IPS-18c (cell line): ENCODE measurements at regions not wholly inside any gene's neighbourhood (a gene's known extent, or its start where the extent isn't known, plus 50 kb on each side); places are given as distances from the start of the nearest gene placed in this dataset.
"Not testable (repeated sequence)": the region's sequence is repeated elsewhere in the genome, so short reads cannot be mapped to it uniquely, and the experiment has no call there.

ENCODE experiments used
- H3K4me3 ChIP-seq: 2 replicates; pipeline ENCODE4 v1.7.0; 2013; ENCODE audit warnings: low read depth, mild to moderate bottlenecking, low read length, moderate library complexity; ENCODE audit not compliant: insufficient read depth
- H3K9me3 ChIP-seq: one replicate; pipeline ENCODE4 v1.6.1; 2013; ENCODE audit warnings: mild to moderate bottlenecking, low read length, moderate library complexity; ENCODE audit not compliant: control insufficient read depth, insufficient read depth

DNA sequence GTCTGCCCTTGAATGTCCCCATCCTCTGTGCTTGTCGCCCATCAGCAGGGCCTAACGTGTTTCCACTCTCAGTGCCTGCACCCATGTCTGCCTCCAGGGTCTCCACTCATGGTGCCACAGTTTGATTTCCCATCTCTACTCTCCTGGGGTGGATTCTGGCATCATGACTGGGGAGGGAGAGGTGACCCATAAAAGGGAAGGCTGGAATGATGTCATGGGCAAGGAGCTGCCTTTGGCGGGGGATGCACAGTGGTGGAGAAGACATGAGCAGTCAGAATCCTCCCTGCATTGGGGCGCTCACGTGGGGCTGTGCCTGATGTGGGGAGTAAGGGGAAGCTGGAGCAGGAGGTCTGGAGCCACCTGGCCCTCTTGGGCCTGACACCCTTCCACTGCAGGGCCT, 100.9 kb downstream of the USP22 start:
- Histone ChIP-seq H3K9me3 (no peaks in the 10 kb centered on the region), H3K4me3 (no peak overlapping the region)

DNA sequence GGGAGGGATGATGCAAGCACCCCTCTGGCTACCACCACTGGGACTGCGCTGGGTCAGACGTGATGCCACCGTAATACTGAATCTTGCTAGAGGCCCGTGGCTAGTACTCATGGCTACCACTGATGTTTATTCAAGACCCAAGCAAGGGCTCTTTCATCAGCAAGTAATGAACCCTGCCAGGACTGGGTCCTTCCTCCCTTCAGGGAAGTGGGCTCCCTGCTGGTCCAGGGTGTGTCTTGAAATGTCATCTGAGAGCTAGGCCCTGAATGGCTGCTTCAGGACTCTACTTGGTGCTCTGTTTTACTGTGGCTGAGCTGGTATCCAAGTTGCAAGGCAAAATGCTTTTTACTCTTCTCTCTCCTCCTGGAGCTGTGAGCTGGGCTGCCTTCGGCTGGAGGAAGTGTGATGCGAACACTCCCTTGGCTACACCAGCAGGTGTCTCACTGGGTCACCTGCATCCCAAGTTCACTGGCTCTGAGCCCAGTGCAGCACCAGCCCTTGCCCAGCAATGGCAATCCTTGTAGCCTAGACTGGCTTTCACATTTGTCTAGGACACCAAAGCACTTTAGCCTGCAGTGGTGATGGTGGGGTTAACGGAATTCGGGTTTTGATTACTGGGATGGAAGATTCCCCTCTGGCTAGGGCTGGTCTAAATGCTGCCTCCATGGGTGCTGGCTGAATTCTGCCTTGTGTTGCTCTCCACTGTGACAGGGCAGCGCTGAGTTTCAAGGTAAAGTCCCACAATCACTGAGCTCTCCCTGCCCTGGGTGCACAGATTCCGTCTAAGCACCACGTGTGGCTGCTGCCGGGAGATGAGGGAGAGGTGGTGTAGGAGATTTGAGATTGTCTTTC, 98.6 kb downstream of the USP22 start:
- H3K4me3 ChIP-seq = no peak overlapping the region
- no peaks in the 10 kb centered on the region for H3K9me3 ChIP-seq

DNA sequence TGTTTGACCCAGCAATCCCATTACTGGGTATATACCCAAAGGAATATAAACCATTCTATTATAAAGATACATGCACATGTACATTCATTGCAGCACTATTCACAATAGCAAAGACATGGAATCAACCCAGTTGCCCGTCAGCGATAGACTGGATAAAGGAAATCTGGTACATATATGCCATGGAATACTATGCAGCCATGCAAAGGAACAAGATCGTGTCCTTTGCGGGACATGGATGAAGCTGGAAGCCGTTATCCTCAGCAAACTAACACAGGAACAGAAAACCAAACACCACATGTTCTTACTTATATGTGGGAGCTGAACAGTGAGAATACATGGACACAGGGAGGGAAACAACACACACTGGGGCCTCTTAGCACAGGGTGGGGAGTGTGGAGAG, 95.1 kb downstream of the USP22 start:
- not testable (repeated sequence) for H3K9me3 ChIP-seq, H3K4me3 ChIP-seq

GRCh38 chr17:20948984-20949777, 93.6 kb downstream of the USP22 start:
- Histone ChIP-seq H3K4me3 (no peak overlapping the region), H3K9me3 (no peaks in the 10 kb centered on the region)
